Panc1 (cell line): ENCODE measurements at regions not wholly inside any gene's neighbourhood (a gene's known extent, or its start where the extent isn't known, plus 50 kb on each side); places are given as distances from the start of the nearest gene placed in this dataset.

Experiments
- ATAC-seq: fragments of 200-7000 bp; cut with Tn5 transposase; 2 replicates; pipeline ENCODE4 v1.9.1; 2020; ENCODE audit warnings: mild to moderate bottlenecking, moderate library complexity
- BruUV-seq: library from RNA; stranded (reverse); fragments of 400-500 nt; replicated peaks from 2 replicates; lab custom pipeline; 2021; lab: Mats Ljungman, UMichigan
- CTCF ChIA-PET: fragments of 300-600 bp; sonication (Branson Sonifier 250); formaldehyde crosslinking; loops from one replicate; lab custom pipeline; 2022; ENCODE audit warnings: antibody characterized with exemption; lab: Charles Lee
- POLR2A ChIA-PET: fragments of 300-600 bp; sonication (Branson Sonifier 250); formaldehyde crosslinking; loops from one replicate; lab custom pipeline; 2022; ENCODE audit warnings: antibody characterized with exemption; lab: Charles Lee
- DNase-seq: peaks from one replicate; pipeline ENCODE4 v3.0.0-alpha.2; 2010; ENCODE audit warnings: low read depth, low spot score
- H3K27ac ChIP-seq: 2 replicates; pipeline ENCODE4 v1.5.1; 2011; ENCODE audit warnings: mild to moderate bottlenecking, low read length, inconsistent platforms
- H3K27me3 ChIP-seq: fragments of 200-500 bp; sonication (Bioruptor generic); 2 replicates; pipeline ENCODE4 v1.6.0; 2014; ENCODE audit warnings: low read length, inconsistent platforms; ENCODE audit not compliant: control insufficient read depth, insufficient read depth
- H3K36me3 ChIP-seq: fragments of 200-500 bp; sonication (Bioruptor generic); 2 replicates; pipeline ENCODE4 v1.5.1; 2014; ENCODE audit warnings: inconsistent platforms, mild to moderate bottlenecking, low read length, moderate library complexity; ENCODE audit not compliant: control insufficient read depth, insufficient read depth
- H3K4me1 ChIP-seq: 2 replicates; pipeline ENCODE4 v1.5.1; 2011; ENCODE audit warnings: inconsistent platforms, mild to moderate bottlenecking, low read length, moderate library complexity; ENCODE audit not compliant: control insufficient read depth, insufficient read depth
- H3K4me3 ChIP-seq, 2 experiments: 2 replicates each; pipeline ENCODE4 v1.5.1; 2011 to 2012; ENCODE audit warnings: low read depth in 2 of 2, low read length in 2 of 2, mild to moderate bottlenecking in 2 of 2, inconsistent platforms in 1 of 2, moderate library complexity in 1 of 2
- H3K9me3 ChIP-seq: fragments of 200-500 bp; sonication (Bioruptor generic); 2 replicates; pipeline ENCODE4 v1.5.1; 2014; ENCODE audit warnings: low read depth, mild to moderate bottlenecking, inconsistent platforms, low read length, moderate library complexity; ENCODE audit not compliant: control insufficient read depth, insufficient read depth
- CTCF ChIP-seq: fragments of 450-650 bp; IDR thresholded peaks from 2 replicates; pipeline ENCODE4 v1.5.1; 2017; ENCODE audit warnings: mild to moderate bottlenecking
- POLR2AphosphoS5 ChIP-seq: IDR thresholded peaks from 2 replicates; pipeline ENCODE4 v1.6.1; 2012; ENCODE audit warnings: mild to moderate bottlenecking, low read depth, low read length, moderate library complexity
- REST ChIP-seq, 2 experiments: IDR thresholded peaks; 2 replicates each; pipeline ENCODE4 v1.6.1; 2011 to 2012; ENCODE audit warnings: low read depth in 2 of 2, control low read depth in 1 of 2, low read length in 1 of 2, mild to moderate bottlenecking in 1 of 2, moderate library complexity in 1 of 2; ENCODE audit not compliant: insufficient read depth in 1 of 2
- SIN3A ChIP-seq: IDR thresholded peaks from 2 replicates; pipeline ENCODE4 v1.6.1; 2012; ENCODE audit warnings: low read depth, mild to moderate bottlenecking, low read length, moderate library complexity, borderline replicate concordance; ENCODE audit not compliant: insufficient read depth
- TCF7L2 ChIP-seq: IDR thresholded peaks from 2 replicates; pipeline ENCODE4 v1.6.1; 2011; ENCODE audit warnings: mild to moderate bottlenecking, low read depth, low read length, inconsistent platforms
- in situ Hi-C: cut with HindIII; loops from 2 replicates; pipeline ENCODE4 v1.10.0; 2016; ENCODE audit warnings: low sequenced_read_pairs, low pct_unique_long_range_greater_than_20kb
- intact Hi-C: fragments of 100-400 bp; cut with micrococcal nuclease; formaldehyde crosslinking; loops from one replicate; pipeline ENCODE4 v1.10.0; 2022; ENCODE audit not compliant: unreplicated experiment

GRCh38 chr7:80037689-80038088 lies 96.9 kb upstream of the GNAI1 start:
- BruUV-seq, result no TSS peak
- Histone ChIP-seq H3K9me3 (no peaks in the 10 kb centered on the region), H3K4me1 (no peaks in the 10 kb centered on the region), H3K27me3 (no peaks in the 10 kb centered on the region), H3K27ac (no peak overlapping the region), H3K36me3 (no peaks in the 10 kb centered on the region), H3K4me3 (no peak overlapping the region)
- DNase-seq (no peak), ATAC-seq (no peak)
- TF ChIP-seq REST (IDR thresholded peaks at IDR 0.05; ENCODE audit: insufficient read depth in 1 of 2, low read depth in 2 of 2, low read length in 1 of 2) (no peak), SIN3A (no peak), POLR2AphosphoS5 (no peak), TCF7L2 (no peak), CTCF (no peak)
- ChIA-PET POLR2A (no interaction called here), CTCF (no interaction called here)
- in situ Hi-C loops, result no loop called here
- intact Hi-C loops, result no loop called here

GRCh38 chr7:80036107-80036506 lies 98.5 kb upstream of the GNAI1 start:
- in situ Hi-C loops (no loop called here), intact Hi-C loops (no loop called here)
- no peak for TF ChIP-seq CTCF
- TF ChIP-seq SIN3A, result no peak
- no peak for TF ChIP-seq TCF7L2
- TF ChIP-seq POLR2AphosphoS5, result no peak
- TF ChIP-seq REST (IDR thresholded peaks at IDR 0.05; ENCODE audit: insufficient read depth in 1 of 2, low read depth in 2 of 2, low read length in 1 of 2), result no peak
- Histone ChIP-seq H3K4me3 (no peak overlapping the region), H3K27ac (no peak overlapping the region), H3K36me3 (no peaks in the 10 kb centered on the region), H3K27me3 (no peaks in the 10 kb centered on the region), H3K4me1 (no peaks in the 10 kb centered on the region), H3K9me3 (no peaks in the 10 kb centered on the region)
- DNase-seq (no peak), ATAC-seq (no peak)
- CTCF ChIA-PET, result no interaction called here
- BruUV-seq, result no TSS peak
- POLR2A ChIA-PET, result no interaction called here
